ENCODE measurements at regions not wholly inside any gene's neighbourhood (a gene's known extent, or its start where the extent isn't known, plus 50 kb on each side); places are given as distances from the start of the nearest gene placed in this dataset.

GRCh38 chr5:125834438-125835115 is 588.6 kb upstream of the GRAMD2B start:
- Mint-ChIP-seq H3K4me3 (peak overlapping the region; percentile 64), H3K27me3 (ENCODE audit: low read depth) (no peaks in the 10 kb centered on the region), H3K36me3 (ENCODE audit: low read depth) (peaks cover 12% of the 10 kb centered on the region), H3K4me1 (peaks cover 43% of the 10 kb centered on the region), H3K9me3 (peaks cover 8% of the 10 kb centered on the region), H3K27ac (ENCODE audit: unreplicated experiment) (peak overlapping the region; percentile 97)
- peak; percentile 16 for DNase-seq (ENCODE audit: low read depth, low spot score)
- TF ChIP-seq CTCF (conservative IDR thresholded peaks at IDR 0.05) = no peak

- Mint-ChIP-seq H3K4me3 (peak overlapping the region; percentile 2), H3K9me3 (peaks cover 5% of the 10 kb centered on the region), H3K27me3 (ENCODE audit: low read depth) (no peaks in the 10 kb centered on the region)
Observed at GRCh38 chr5:125835293-125836172, 587.7 kb upstream of the GRAMD2B start.

GRCh38 chr5:125836256-125836655 is 587.0 kb upstream of the GRAMD2B start:
- Mint-ChIP-seq H3K27ac (ENCODE audit: unreplicated experiment) (no peak overlapping the region), H3K36me3 (ENCODE audit: low read depth) (peaks cover 4% of the 10 kb centered on the region), H3K4me1 (peaks cover 43% of the 10 kb centered on the region), H3K4me3 (no peak overlapping the region), H3K9me3 (no peaks in the 10 kb centered on the region), H3K27me3 (ENCODE audit: low read depth) (no peaks in the 10 kb centered on the region)
- DNase-seq (ENCODE audit: low read depth, low spot score) = no peak
- no peak for TF ChIP-seq CTCF (conservative IDR thresholded peaks at IDR 0.05)

More at GRCh38 chr5:125835293-125836172, 587.7 kb upstream of the GRAMD2B start:
- Mint-ChIP-seq H3K4me1 (peaks cover 43% of the 10 kb centered on the region), H3K36me3 (ENCODE audit: low read depth) (peaks cover 9% of the 10 kb centered on the region), H3K27ac (ENCODE audit: unreplicated experiment) (peak overlapping the region; percentile 97)
- TF ChIP-seq CTCF (conservative IDR thresholded peaks at IDR 0.05) = peak; percentile 78
- DNase-seq (ENCODE audit: low read depth, low spot score) = peak; percentile 56

- Mint-ChIP-seq H3K27ac (ENCODE audit: unreplicated experiment) (no peak overlapping the region), H3K4me1 (peaks cover 42% of the 10 kb centered on the region), H3K27me3 (ENCODE audit: low read depth) (no peaks in the 10 kb centered on the region), H3K36me3 (ENCODE audit: low read depth) (peaks cover 9% of the 10 kb centered on the region), H3K4me3 (no peak overlapping the region), H3K9me3 (peaks cover 5% of the 10 kb centered on the region)
- no peak for DNase-seq (ENCODE audit: low read depth, low spot score)
- TF ChIP-seq CTCF (conservative IDR thresholded peaks at IDR 0.05) = no peak
Observed at GRCh38 chr5:125837866-125838265, 585.3 kb upstream of the GRAMD2B start.

- no peaks in the 10 kb centered on the region for H3K4me1 Mint-ChIP-seq
- DNase-seq (ENCODE audit: low read depth, low spot score) = no peak
- no peak overlapping the region for H3K27ac Mint-ChIP-seq (ENCODE audit: unreplicated experiment)
- H3K9me3 Mint-ChIP-seq = peaks cover 23% of the 10 kb centered on the region
- no peaks in the 10 kb centered on the region for H3K27me3 Mint-ChIP-seq (ENCODE audit: low read depth)
- no peak overlapping the region for H3K4me3 Mint-ChIP-seq
- H3K36me3 Mint-ChIP-seq (ENCODE audit: low read depth) = peaks cover 13% of the 10 kb centered on the region
- no peak for TF ChIP-seq CTCF (conservative IDR thresholded peaks at IDR 0.05)
Observed at GRCh38 chr5:125847561-125847960, 575.6 kb upstream of the GRAMD2B start.

All from neural crest cell (in vitro differentiated cells).